Stimulated activated CD4-positive, alpha-beta T cell treated with anti-CD3 and anti-CD28 coated beads, Interleukin-4, amount 100 ng/mL, for 24 hours (primary cell): ENCODE measurements at regions not wholly inside any gene's neighbourhood (a gene's known extent, or its start where the extent isn't known, plus 50 kb on each side); places are given as distances from the start of the nearest gene placed in this dataset.

Experiments used
- DNase-seq: peaks from one replicate; pipeline ENCODE4 v3.0.0-alpha.2; 2020

DNA sequence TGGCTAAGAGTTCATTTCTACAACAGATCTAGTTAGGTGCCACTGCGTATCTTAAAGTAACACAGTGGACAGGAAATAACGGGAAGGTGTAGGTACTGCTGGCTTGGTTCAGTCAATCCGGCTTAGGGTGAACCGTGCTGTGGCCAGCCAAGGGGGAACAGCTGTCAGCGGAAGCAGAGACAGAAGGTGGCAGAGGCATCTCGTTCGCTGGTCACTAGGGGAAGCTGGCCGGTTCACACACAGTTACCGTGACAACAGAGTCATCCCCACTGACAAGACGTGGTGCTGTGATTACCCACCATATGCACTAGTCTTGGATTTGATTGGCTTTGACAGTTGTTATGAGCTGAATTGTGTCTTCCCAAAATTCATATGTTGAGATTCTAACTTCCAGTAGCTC is 58.8 kb upstream of the HDAC4 start:
- no peak for DNase-seq

DNA sequence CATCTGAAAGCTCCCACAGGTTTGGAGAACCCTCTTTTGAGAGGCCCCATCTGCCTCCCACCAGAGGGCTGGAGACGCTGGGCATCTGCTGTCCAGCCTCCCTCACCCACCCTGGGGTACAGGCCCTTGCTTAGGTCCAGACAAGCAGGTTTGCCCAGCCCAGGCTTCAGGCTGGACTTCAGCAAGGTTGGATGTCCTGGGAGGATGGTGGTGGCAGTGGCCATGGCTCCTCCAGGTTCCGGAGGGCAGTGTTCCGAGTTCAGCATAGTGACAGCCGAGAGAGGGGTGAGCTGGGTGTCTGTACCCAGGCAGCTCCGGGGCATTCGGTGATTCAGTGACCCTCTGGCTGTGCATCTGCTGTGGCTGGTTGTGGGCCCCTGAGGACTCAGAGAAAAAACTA is 58.2 kb upstream of the HDAC4 start:
- no peak for DNase-seq

GRCh38 chr2:239457586-239458445 is 57.0 kb upstream of the HDAC4 start:
- DNase-seq, result no peak

DNA sequence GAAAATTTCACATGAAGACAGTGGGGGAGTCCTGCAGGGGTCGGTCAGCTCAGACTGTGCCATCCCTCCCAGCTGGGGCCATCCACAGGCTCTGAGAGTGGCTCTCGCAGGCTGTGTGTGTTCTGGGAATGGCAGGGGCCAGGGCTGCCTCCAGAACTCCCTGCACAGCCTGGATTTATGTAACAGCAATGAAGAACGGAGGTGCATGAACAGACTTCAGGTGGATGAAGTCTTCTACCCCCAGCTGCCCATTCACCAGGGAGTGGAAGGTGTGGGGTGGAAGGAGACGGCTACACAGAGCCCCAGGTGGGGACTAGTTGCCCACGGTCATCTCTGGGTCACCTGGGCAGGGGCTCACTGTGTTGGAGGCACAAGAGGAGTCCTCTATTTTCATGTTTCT is 56.1 kb upstream of the HDAC4 start:
- no peak for DNase-seq

DNA sequence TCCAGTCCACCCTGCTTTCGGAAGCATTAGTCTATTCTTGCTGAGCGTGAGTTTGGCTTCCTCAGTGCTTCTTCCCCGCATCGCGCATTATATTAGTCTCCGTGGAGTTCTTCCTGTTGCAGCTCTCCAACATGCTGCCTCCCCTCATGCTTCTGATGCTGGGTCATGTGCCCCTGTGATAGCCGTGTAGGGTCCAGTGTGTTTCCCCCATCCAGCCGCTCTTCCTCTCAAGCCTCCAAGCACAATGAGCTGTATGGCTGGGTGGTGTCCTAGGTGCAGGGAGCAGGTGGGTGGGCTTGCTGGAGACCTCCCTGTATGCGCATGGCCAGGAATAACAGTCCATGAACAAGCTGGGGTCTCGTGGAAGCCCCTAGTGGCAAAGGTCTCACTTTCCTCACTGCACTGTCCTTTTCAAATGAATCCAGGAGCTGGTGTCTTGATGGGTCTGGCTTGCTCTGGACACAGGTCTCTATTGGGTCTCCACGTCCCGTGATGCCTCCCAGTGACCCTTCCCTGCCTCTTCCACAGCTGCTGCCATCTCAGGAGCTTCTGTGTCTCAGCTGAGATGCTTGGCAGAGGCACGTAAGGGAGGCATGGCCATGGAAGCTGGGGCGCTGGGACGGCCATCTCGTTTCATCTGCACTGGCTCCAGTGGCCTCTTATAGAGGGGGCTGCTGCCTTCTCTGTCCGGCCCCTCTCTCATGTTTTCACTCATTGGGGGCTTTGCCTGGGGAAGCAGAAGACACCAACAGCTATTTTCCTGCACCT is 54.8 kb upstream of the HDAC4 start:
- DNase-seq, result no peak

GRCh38 chr2:239454507-239454906 is 53.7 kb upstream of the HDAC4 start:
- no peak for DNase-seq
